GM12892 (cell line): ENCODE measurements at regions not wholly inside any gene's neighbourhood (a gene's known extent, or its start where the extent isn't known, plus 50 kb on each side); places are given as distances from the start of the nearest gene placed in this dataset.

Source experiments
- POLR2A ChIP-seq: IDR thresholded peaks from 2 replicates; pipeline ENCODE4 v1.6.1; 2011; ENCODE audit warnings: low read depth, low read length, control low read depth
- POLR2AphosphoS5 ChIP-seq: IDR thresholded peaks from 2 replicates; pipeline ENCODE4 v1.6.1; 2011; ENCODE audit warnings: low read depth, low read length, control low read depth
- TAF1 ChIP-seq: IDR thresholded peaks from 2 replicates; pipeline ENCODE4 v1.6.1; 2011; ENCODE audit warnings: low read depth, mild to moderate bottlenecking, control low read depth, low read length, borderline replicate concordance

DNA sequence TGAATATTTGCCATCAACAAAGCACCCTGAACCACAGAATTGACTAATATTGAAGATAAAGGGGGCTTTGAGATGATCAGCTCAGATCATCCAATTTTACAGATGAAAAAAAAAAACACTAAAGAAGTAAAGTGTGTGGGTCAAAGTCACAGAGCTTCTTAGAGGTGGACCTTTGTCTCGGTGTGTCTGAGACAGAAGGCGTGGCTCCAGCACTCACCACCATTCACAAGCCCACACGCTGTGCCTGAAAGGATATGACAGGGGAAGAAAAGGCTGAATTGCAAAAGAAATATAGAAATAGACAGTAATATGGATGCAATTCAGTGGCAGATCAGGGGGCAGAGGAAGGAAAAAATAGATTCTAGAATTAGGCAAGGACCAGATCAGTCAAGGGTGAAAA lies 114.9 kb upstream of the PLXNA4 start:
- TF ChIP-seq POLR2A (no peak), POLR2AphosphoS5 (no peak), TAF1 (no peak)
